HPDE6-E6E7 (cell line): ENCODE measurements at regions not wholly inside any gene's neighbourhood (a gene's known extent, or its start where the extent isn't known, plus 50 kb on each side); places are given as distances from the start of the nearest gene placed in this dataset.
A peak's percentile ranks its signal among the peaks of the same experiment; 100 is the strongest.

ENCODE experiments used
- DNase-seq: peaks from one replicate; pipeline ENCODE4 v3.0.0; 2011; ENCODE audit warnings: missing footprints; ENCODE audit errors: extremely low spot score

DNA sequence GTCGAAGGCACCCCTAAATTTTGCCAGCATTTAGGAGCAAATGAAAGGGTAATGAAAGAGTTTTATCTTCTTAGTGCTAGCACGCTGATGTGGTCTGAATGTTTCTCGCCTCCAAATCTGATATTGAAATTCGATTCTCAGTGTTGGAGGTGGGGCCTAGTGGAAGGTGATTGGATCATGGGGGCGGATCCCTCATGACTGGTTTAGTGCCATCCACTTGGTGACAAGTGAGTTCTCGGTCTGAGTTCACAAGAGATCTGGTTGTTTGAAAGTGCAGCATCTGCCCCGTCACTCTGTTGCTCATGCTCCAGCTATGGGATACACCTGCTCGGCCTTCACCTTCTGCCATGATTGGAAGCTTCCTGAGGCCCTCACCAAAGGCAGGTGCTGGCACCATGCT is 75.1 kb upstream of the ZBTB40 start:
- DNase-seq = no peak

DNA sequence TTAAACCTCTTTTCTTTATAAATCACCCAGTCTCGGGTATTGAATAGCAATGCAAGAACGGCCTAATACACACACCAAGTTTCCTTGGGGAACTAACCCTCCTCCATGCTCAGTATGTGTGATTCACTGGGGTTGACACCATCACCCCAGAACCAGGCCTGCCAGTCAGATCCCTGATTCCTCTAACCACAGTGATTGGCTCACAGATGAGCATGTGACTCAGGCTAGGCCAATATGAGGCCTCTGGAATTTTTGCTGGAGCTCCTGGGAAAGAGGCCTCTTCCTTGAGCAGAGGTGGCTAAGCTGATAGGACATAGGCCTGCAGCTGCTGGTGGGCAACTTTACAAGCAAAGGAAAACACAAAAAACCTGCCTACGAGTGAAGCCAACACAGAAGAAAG is 74.7 kb upstream of the ZBTB40 start:
- DNase-seq = no peak

DNA sequence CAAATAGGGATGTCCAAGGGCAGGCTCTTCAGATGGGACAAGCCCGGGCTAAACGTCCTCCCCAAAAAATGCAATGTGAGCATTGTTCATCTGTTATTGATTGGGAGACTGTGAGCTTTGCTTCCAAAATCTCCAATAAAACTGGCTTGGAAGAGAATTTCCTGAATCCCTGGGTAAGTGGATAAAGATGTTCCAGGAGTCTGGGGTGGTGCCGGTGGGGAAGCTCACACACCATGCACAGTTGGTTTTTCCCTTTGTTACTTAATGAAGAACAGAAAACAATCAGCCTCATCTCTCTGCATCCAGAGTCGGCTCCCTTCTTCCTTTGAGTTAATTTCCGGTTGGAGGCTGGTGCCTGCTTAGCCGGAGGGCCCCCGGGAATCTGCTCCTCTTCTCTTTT is 72.1 kb upstream of the ZBTB40 start:
- DNase-seq = no peak

DNA sequence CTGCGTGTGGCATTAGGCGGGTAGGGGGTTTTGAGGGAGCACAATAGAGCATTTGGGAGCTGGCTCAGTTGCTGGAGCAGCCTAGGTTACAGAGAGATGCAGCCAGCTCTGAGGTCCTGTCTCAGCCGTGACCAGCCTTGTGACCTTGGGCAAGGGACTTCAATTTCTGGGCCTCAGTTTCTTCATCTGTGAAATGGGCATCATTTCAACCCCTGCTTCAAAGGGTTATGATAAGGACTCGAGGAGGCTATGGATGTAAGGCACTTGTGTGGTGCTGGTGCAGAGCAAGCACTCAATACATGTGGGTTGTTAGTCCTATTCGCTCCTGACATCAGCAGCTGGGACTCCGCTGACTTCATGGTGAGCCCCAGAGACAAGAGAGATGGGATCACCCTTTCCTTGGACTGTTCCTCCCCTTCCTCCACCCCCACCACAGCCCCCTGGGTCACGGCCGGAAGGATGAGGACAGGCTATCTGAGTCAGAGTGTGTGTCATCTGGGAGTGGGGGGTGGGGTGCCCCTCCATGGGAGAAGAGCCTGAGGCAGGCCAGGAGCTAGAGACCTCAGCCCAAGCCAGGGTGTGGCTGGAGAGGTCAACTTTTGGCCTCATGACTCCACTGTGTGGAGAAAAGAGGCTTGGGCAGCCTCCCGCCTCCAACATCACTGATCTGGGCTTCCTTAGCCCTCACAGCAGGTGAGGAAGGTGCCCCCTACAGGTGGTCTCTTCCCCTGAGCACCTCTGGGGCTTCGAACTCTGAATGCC is 71.4 kb upstream of the ZBTB40 start:
- DNase-seq = peak; percentile 19

DNA sequence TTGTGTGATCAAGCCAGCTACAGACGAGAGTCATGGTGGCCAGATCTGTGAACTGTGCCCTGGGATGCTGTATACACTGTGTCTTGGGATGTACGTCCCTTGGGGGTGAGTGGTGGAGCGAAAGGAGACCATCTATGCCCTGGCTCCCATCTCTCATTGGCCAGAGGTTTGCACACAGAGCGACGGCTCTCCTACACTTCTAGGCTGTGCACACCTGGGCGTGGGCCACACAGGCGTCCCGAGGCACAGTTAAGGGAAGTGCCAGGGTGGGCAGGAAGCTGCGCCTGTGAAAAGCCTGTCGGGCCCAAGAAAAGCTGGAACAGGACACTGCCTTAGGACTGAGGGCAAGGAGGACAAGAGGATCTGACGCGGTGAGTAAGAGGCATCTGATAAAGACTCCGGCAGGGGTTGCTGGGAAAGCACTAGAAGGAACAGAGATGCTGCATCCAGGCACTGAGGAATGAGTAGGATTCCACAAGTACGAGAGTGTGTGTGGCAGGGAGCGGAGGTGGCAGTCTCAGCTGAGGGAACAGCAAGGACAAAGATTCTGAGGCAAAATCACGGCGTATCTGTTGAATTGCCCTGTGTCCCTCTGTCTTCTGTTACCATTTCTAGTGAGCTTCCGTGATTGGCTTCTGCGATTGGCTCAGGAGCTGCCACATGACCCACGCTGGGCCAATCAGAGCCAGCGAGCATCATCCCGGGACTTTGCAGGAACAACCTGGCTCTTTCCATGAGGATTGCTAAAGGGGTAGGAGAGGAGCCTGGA is 67.9 kb upstream of the ZBTB40 start:
- no peak for DNase-seq

DNA sequence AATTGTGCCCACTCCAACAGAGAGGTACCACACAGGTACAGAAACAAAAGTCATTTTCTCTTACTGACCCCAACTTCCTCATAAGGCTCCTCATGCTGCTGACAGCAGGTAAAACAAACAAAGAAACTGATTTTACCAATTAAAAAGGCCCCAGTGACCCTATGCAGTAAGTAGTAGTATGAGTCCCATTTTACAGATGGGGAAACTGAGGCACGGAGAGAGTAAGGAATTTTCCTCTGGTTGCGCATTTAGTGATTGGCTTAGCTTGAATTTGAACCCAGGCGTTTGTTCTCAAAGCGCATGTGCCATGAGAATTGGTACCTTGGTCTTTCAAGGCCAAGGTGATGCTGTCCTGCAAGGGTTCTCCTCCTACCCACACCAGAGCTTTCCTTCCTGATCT is 66.1 kb upstream of the ZBTB40 start:
- no peak for DNase-seq

DNA sequence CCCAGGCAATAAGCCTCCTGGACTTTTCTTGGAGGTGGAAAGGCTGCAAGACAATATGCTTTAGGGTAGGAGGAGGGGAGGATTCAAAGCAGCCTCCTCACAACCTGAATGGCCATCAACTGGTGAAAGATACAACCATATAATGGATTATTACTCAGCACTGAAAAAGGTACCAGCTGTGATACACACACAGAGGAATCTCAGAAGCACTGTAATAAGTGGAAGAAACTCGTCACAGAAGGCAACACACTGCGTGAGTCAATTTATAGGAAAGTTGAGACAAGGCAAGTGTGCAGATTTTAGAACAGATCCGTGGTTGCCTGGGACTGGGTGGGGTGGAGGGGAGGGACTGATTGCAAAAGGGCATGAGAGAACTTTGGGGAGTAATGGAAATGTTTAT is 64.9 kb upstream of the ZBTB40 start:
- no peak for DNase-seq

DNA sequence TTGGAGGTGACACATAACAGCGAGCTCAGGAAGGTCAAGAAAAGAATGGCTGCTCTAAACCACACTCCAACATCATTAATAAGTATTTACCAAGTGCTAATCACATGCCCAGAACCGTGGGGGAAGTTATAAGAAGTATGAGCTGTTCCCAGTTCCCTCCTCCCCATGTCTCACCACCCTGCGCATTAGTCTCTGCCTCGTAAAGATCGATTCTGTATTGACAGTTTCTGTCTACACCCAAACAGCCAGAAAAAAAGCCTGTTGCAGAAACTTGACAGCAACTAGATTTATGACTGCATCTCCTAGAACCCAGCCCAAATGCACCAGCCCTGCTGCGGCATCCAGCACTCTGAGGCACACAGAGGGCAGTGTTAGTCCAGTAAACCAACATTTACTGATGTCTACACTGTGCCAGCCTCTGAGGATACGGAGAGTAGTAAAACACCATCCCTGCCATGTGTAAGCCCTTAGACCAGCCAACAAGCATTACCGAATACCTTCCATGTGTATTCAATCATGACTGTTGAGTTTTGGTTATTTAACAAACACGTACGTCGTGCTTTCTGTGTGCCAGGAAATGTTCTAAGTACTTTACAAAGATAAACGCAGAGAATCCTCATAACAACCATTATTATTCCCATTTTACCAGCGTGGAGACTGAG is 63.6 kb upstream of the ZBTB40 start:
- DNase-seq = no peak

DNA sequence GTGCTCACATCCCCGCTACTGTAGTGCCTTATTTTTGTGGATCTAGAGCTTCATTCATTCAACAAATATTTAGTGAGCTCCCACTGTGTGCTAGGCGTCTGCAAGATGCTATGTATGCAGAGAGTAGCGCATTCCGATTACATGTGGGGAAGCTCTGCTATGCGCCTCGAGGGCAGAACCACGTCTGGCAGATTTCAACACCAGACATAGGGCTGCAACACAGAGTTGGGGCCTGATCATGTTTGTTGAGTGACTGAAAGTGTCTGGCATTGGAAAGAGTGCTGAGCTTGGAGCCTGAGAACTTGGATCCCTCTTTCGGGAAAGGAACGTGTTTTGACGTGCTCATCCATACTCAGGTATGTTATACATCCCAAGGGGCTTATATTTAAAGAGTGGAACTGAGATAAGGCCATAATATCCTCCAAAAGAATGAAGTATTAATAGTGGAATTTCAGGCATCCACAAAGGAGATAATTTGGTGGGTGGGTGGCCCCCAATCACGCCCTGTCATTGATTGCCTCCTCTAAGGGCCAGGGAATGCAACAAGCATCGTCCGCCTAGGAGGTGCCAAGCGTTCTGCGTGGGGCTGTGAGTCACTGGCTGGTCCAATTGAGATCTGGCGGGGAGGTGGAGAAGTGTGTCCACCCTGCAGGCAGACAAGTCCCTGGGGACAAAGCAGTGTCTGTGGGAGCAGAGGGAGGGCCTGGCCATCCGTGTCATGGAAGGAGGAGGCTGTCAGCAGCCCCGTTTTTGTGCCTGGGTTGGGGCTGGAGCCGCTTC is 62.8 kb upstream of the ZBTB40 start:
- DNase-seq = no peak

DNA sequence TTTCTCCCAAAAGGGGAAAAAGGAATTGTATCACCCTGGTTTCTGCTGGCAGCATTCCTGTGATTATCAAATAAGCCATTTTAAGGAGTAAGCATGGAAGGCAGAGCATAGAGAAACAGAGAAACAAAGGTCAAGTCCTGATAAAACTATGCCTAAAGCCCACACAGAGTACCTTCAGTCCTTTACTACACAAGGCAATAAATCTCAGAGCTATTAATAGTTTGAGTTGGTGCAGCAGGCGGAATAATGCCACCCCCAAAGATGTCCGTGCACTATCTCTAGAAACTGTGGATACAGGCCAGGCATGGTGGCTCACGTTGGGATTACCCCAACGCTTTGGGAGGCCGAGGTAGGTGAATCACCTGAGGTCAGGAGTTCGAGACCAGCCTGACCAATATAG is 58.1 kb upstream of the ZBTB40 start:
- no peak for DNase-seq

DNA sequence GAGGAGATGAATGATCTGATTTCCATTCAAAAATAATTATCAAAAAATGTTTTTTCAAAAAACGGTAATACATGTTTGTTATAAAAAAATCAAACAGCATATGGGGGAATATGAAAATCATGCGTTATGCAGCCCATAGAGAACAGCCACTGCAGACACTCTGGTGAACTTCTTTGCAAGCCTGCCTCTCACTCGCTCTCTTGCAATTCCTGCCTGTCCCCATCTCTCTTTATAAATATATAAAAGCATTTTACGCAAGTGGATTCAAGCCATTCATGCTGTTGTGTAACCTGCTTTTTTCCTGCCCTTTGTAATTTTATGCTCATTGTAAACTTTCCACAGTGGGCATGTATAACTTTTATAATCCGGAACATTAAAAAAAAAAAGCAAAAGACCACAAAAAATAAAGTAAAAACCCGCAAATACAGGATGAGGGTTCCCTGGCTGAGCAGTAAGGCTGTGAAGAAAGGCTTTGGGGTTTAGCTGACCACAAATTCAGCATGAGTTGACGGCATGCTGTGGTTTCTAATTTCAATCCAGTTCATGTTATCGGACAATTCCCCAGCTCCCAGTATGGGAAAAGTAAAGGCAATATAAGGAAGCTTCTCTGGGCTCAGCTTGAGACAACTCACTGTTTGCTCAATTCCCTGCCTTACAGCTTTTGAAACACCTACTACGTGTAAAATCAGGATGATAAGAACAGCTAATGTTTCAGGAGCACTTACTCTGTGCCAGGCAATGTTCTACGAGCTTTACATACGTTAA is 52.8 kb upstream of the ZBTB40 start:
- no peak for DNase-seq

DNA sequence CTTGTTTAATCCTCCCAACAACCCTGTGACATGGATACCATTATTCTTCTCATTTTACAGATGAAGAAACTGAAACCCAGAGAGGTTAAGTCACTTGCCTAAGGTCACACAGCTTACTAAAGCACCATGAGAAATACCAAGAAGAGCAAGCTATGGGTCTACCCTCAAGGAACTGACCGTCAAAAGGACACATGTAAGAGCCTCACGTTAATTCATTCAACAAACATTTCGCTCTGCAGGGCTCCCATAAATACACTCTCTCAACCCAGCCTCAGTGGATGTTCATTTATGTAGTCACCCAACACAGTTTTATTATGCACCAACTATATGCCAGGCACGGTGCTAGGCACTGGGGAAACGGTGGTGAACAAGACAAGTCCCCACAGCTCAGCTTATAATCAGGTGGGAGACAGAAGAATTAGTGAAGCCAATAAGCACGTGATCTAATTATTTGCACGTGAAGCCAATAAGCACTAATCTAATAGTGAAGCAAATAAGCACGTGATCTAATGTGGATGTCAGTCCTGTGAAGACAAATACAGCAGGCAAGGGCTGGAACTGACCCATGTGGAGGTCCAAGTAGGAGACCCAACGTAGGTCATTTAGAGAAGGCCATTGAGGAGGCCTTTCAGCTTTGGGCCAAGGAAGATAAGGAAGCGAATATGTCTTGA is 52.1 kb upstream of the ZBTB40 start:
- no peak for DNase-seq
